ENCODE measurements at regions not wholly inside any gene's neighbourhood (a gene's known extent, or its start where the extent isn't known, plus 50 kb on each side); places are given as distances from the start of the nearest gene placed in this dataset.

DNA sequence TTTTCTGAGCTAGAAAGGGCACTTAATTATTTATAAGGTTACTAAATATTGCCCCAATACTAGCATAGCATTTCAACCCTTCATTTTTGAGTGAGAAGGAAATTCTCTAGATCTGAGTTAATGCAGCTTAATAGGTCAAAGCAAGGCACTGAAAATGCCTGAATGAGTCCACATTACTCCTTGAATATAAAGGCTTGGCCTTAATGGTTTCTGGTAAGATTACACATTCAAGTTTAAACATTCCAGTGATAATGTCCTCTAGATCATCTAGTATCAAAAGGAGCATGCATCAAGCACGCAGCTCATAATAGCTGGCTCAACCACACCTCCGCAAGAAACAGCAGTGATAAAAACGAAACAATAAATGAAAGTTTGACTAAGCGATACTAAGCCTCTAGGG lies 87.5 kb downstream of the SPANXN3 start:
- WGBS (ENCODE audit: insufficient coverage, low coverage, missing lambda C conversion rate), result 0% methylated on average over 4 of the region's 4 CpGs
- in situ Hi-C loops (cut with MboI), result no loop called here
- Histone ChIP-seq H2AFZ (ENCODE audit: low read depth, low read length) (no peak overlapping the region), H3K9ac (ENCODE audit: insufficient read depth in 1 of 2, low read depth in 2 of 2, low read length in 2 of 2) (no peak overlapping the region), H3K36me3 (ENCODE audit: control insufficient read depth, insufficient read depth, low read length) (no peaks in the 10 kb centered on the region), H4K20me1 (replicated peaks; ENCODE audit: control insufficient read depth, insufficient read depth, low read length) (no peaks in the 10 kb centered on the region), H3K4me3 (no peak overlapping the region), H3K27me3 (ENCODE audit: control insufficient read depth in 2 of 2, insufficient read depth in 2 of 2, low read length in 2 of 2) (no peaks in the 10 kb centered on the region), H3K9me1 (ENCODE audit: control insufficient read depth, insufficient read depth, low read length) (no peaks in the 10 kb centered on the region), H3K4me1 (replicated peaks in 1 of 2; ENCODE audit: control insufficient read depth in 2 of 2, insufficient read depth in 2 of 2, low read length in 2 of 2) (no peaks in the 10 kb centered on the region), H3K79me2 (ENCODE audit: control insufficient read depth, insufficient read depth, low read length) (no peaks in the 10 kb centered on the region), H3K9me3 (replicated peaks; ENCODE audit: control insufficient read depth, insufficient read depth, low read depth, low read length) (no peaks in the 10 kb centered on the region), H3K4me2 (ENCODE audit: insufficient read depth, low read length) (no peak overlapping the region), H3K27ac (ENCODE audit: extremely low read depth, low read depth, low read length) (no peak overlapping the region)
- BruUV-seq (replicated peaks), result no TSS peak
- no peak for FAIRE-seq
- no peak for DNase-seq (ENCODE audit: extremely low read depth in 1 of 4, low spot score in 3 of 4)
- intact Hi-C loops (cut with micrococcal nuclease), result no loop called here
- POLR2A ChIA-PET, result no interaction called here
- TF ChIP-seq ZNF507 (tag; conservative IDR thresholded peaks at IDR 0.05), result no peak
- no peak for TF ChIP-seq NFIX (CRISPR knock-in tag; IDR thresholded peaks at IDR 0.05; ENCODE audit: low read depth)
- CTCF ChIA-PET (ENCODE audit: low intra/inter-chr PET ratio), result no interaction called here
- ATAC-seq, result no peak

DNA sequence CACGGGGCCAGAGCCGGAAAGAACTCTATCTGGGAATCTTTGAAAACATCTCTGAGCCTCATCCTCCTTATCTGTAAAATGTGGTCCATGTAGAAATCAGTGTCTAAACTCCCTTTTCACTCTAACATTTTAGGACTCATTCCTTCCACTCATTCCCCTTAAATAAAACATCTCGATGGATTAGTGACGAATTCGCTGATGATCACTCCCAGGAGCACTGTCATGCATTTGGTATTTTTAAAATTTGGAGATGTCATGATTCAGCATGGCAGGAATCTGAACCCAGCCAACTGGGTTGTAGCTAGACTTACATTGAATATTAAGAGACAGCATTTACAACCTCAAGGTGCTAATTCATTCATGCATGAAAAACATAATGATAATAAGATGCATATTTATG lies 88.1 kb downstream of the SPANXN3 start:
- no peak for FAIRE-seq
- Histone ChIP-seq H3K9ac (ENCODE audit: insufficient read depth in 1 of 2, low read depth in 2 of 2, low read length in 2 of 2) (no peak overlapping the region), H3K9me1 (ENCODE audit: control insufficient read depth, insufficient read depth, low read length) (no peaks in the 10 kb centered on the region), H4K20me1 (replicated peaks; ENCODE audit: control insufficient read depth, insufficient read depth, low read length) (no peaks in the 10 kb centered on the region), H2AFZ (ENCODE audit: low read depth, low read length) (no peak overlapping the region), H3K4me3 (no peak overlapping the region), H3K4me2 (ENCODE audit: insufficient read depth, low read length) (no peak overlapping the region), H3K9me3 (replicated peaks; ENCODE audit: control insufficient read depth, insufficient read depth, low read depth, low read length) (no peaks in the 10 kb centered on the region), H3K27me3 (ENCODE audit: control insufficient read depth in 2 of 2, insufficient read depth in 2 of 2, low read length in 2 of 2) (no peaks in the 10 kb centered on the region), H3K36me3 (ENCODE audit: control insufficient read depth, insufficient read depth, low read length) (no peaks in the 10 kb centered on the region), H3K79me2 (ENCODE audit: control insufficient read depth, insufficient read depth, low read length) (no peaks in the 10 kb centered on the region), H3K4me1 (replicated peaks in 1 of 2; ENCODE audit: control insufficient read depth in 2 of 2, insufficient read depth in 2 of 2, low read length in 2 of 2) (no peaks in the 10 kb centered on the region), H3K27ac (ENCODE audit: extremely low read depth, low read depth, low read length) (no peak overlapping the region)
- ChIA-PET CTCF (ENCODE audit: low intra/inter-chr PET ratio) (no interaction called here), POLR2A (no interaction called here)
- no peak for TF ChIP-seq EGR1 (conservative IDR thresholded peaks at IDR 0.05)
- no peak for TF ChIP-seq YY1 (IDR thresholded peaks at IDR 0.05; ENCODE audit: borderline replicate concordance in 1 of 3, control insufficient read depth in 1 of 3, extremely low read depth in 1 of 3, insufficient read depth in 3 of 3, insufficient read length in 1 of 3, insufficient replicate concordance in 2 of 3, low read depth in 1 of 3, low read length in 2 of 3)
- intact Hi-C loops (cut with micrococcal nuclease), result no loop called here
- 0% methylated on average over 5 of the region's 5 CpGs for WGBS (ENCODE audit: insufficient coverage, low coverage, missing lambda C conversion rate)
- no peak for ATAC-seq
- no TSS peak for BruUV-seq (replicated peaks)
- DNase-seq (ENCODE audit: extremely low read depth in 1 of 4, low spot score in 3 of 4), result no peak
- in situ Hi-C loops (cut with MboI), result no loop called here
